ENCODE measurements at regions not wholly inside any gene's neighbourhood (a gene's known extent, or its start where the extent isn't known, plus 50 kb on each side); places are given as distances from the start of the nearest gene placed in this dataset.

DNA sequence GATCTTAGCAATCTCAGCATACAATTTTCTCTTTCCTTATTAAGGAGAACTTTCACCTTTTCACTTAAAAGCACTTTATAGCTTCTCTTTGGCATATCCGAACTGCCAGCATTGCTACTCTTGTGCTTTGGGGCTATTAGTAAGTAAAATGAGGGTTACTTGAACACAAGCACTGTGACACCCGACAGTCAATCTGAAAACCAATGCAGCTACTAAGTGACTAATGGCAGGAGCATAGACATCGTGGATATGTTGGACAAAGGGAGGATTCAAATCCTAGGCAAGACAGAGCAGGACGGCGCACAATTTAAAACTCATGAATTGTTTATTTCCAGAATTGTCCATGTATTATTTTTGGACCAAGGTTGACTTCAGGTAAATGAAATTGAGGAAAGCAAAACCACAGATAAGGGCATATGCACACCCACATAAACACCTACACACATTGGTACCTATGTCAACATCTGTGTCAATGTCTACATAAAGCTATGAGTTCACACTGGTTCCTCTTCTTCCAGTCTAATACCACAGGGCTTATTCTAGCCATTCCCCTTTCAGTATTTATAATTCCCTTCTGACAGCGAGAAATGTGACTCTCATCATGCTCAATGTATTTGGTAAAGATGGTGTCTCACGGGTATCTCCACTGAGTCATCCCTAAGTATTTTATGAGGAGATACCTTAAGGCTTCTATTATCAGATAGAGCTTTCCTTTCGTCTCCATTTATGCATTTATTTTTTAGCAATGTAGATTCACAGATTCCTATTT lies 75.3 kb upstream of the RALGPS2 start:
- TF ChIP-seq, protein P1, sequence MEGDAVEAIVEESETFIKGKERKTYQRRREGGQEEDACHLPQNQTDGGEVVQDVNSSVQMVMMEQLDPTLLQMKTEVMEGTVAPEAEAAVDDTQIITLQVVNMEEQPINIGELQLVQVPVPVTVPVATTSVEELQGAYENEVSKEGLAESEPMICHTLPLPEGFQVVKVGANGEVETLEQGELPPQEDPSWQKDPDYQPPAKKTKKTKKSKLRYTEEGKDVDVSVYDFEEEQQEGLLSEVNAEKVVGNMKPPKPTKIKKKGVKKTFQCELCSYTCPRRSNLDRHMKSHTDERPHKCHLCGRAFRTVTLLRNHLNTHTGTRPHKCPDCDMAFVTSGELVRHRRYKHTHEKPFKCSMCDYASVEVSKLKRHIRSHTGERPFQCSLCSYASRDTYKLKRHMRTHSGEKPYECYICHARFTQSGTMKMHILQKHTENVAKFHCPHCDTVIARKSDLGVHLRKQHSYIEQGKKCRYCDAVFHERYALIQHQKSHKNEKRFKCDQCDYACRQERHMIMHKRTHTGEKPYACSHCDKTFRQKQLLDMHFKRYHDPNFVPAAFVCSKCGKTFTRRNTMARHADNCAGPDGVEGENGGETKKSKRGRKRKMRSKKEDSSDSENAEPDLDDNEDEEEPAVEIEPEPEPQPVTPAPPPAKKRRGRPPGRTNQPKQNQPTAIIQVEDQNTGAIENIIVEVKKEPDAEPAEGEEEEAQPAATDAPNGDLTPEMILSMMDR (tag by site-specific recombination; IDR thresholded peaks at IDR 0.05): no peak
- no peak for TF ChIP-seq ZNF140 (tag by site-specific recombination; IDR thresholded peaks at IDR 0.05)
- TF ChIP-seq, protein P2, sequence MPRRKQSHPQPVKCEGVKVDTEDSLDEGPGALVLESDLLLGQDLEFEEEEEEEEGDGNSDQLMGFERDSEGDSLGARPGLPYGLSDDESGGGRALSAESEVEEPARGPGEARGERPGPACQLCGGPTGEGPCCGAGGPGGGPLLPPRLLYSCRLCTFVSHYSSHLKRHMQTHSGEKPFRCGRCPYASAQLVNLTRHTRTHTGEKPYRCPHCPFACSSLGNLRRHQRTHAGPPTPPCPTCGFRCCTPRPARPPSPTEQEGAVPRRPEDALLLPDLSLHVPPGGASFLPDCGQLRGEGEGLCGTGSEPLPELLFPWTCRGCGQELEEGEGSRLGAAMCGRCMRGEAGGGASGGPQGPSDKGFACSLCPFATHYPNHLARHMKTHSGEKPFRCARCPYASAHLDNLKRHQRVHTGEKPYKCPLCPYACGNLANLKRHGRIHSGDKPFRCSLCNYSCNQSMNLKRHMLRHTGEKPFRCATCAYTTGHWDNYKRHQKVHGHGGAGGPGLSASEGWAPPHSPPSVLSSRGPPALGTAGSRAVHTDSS (tag by site-specific recombination; IDR thresholded peaks at IDR 0.05): no peak
- TF ChIP-seq GLI4 (tag by site-specific recombination; IDR thresholded peaks at IDR 0.05): no peak

Data from HEK293 (cell line).